ENCODE measurements at regions not wholly inside any gene's neighbourhood (a gene's known extent, or its start where the extent isn't known, plus 50 kb on each side); places are given as distances from the start of the nearest gene placed in this dataset.
"Not testable (repeated sequence)": the region's sequence is repeated elsewhere in the genome, so short reads cannot be mapped to it uniquely, and the experiment has no call there.

DNA sequence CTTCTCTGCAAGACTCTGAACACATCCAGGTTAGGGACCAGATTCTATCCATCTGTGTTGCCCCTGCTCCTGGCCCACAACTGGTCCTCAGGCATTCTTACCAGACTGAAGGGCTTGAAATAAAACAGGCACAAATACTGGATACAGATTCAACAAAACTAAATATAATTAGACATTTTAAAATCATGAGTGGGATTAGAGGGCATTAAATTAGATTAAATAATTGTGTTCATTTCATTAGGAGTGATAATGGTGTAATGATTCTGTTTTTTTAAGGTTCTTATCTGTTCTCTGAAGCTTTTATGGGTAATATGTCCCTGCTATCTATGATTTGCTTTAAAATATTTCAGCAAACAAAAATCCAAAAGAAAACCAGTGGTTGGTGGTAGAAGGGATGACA lies 226.5 kb downstream of the IRS1 start:
- no peak for DNase-seq

GRCh38 chr2:226564667-226565066 lies 235.0 kb downstream of the IRS1 start:
- DNase-seq: no peak

- DNase-seq: no peak
Observed at GRCh38 chr2:226561962-226562361, 237.7 kb downstream of the IRS1 start.

GRCh38 chr2:226560325-226560724 lies 239.3 kb downstream of the IRS1 start:
- no peak for DNase-seq

GRCh38 chr2:226559536-226559935 lies 240.1 kb downstream of the IRS1 start:
- DNase-seq: no peak

- no peak for DNase-seq
Observed at GRCh38 chr2:226558418-226558817, 241.2 kb downstream of the IRS1 start.

DNA sequence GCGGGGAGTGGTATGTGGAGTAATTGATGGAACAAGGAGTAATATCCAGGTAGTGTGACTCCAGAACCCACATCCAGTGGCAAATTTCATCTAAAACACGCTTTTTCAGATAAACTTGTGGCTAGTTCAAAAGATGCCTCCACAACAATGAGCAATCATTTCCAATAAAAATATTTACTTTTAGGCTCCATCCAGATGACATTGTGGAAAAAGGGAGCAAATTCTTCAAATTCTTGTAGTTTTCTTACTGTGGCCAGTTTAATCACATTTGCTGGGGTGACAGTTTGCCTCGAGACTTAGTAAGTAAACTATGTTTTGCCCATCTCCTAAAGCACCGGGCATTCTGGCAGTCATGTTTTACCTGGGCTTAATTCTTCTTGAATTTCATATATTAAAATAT lies 243.6 kb downstream of the IRS1 start:
- no peak for DNase-seq

- DNase-seq: no peak
Observed at GRCh38 chr2:226554701-226555100, 244.9 kb downstream of the IRS1 start.

DNA sequence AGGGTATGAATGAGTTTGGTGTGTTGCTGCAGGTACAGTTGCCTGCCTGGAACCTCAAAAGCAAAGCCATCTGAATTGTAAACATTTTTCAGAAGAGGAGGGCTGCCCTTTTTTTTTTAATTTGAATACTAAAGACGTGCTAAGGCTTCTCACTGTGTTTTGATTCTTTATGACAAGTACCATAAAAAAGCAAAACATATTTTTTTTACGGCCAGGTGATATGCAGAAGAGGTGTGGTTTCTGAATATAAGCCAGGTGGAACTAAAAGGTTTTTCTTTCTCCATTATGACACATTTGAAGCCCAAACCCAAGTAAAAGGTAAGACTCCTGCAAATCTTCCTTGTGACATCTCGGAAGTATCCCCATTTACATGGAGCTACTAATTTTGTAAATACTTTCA lies 246.3 kb downstream of the IRS1 start:
- no peak for DNase-seq

DNA sequence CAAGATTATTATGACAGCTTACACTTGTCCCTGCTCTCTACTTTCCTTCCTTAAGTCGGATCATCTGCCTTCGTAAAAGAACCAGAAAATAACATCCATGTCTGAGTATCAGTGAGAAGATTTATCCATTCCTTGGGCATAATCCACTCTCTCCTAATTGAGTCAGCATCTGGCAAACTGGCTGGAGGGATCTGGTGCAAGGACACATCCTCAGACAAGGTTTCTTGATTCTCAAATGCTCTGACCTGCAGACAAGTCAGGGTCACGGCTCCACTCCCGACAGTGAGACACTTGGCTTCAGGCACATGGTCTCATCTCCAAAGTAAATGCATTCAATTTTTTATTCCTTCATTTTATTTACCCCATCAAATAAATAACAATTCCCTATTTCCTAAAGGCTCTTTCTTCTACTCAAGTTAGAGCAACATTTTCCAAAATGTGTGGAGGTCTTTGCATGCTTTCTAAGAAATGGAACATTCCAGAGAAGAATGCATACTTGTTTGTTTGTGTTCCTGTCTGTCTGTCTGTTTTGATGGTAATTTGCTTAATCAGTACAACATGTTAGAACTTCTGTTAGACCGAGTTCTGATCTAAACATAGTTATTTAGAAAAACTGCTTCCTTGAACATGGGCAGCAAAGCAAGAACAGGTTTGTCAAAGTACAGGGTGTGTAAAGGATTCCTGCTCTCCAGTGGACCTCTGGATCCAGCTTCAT lies 246.9 kb downstream of the IRS1 start:
- no peak for DNase-seq

- no peak for DNase-seq
Observed at GRCh38 chr2:226551522-226552250, 247.9 kb downstream of the IRS1 start.

GRCh38 chr2:226550801-226551200 lies 248.8 kb downstream of the IRS1 start:
- DNase-seq: no peak

- peak; percentile 10 for DNase-seq
Observed at GRCh38 chr2:226548732-226549131, 250.9 kb downstream of the IRS1 start.

DNA sequence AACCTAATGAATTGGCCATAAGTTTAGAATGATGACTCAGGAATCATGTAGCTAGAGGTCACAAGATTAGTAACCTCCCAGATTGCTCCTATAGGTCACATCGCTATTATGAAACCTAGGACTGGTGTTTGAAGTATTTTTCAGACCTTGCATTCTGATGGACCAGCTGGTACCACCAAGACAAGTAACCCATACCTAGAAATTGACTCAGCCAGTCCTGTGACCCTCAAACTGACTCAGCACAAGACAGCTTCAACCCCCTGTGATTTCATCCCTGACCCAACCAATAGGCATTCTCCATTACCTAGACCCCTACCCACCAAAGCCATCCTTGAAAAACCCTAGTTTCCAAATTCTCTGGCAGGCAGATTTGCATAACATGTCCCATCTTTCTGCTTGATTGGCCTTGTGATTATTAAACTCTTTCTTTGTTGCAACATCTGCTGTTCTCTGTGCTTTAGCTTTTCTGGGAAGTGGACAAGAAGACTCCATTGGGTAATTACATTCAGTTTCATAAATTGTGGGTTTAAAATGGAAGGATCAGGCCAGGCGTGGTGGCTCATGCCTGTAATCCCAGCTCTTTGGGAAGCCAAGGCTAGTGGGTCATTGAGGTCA lies 254.9 kb downstream of the IRS1 start:
- no peak for DNase-seq

- no peak for DNase-seq
Observed at GRCh38 chr2:226540204-226540994, 259.2 kb downstream of the IRS1 start.

GRCh38 chr2:226536410-226536809 lies 263.2 kb downstream of the IRS1 start:
- no peak for DNase-seq

DNA sequence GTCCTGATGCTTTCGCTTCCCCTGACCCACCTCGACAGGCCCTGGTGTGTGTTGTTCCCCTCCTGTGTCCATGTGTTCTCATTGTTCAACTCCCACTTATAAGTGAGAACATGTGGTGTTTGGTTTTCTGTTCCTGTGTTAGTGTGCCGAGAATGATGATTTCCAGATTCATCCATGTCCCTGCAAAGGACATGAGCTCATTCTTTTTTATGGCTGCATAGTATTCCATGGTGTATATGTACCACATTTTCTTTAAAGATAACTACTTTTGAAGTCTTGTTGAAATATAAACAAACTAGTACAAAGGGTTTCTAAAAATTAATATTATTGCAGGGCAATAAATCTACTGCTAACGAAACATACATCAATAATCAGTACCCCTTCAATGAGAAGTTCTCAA lies 266.6 kb downstream of the IRS1 start:
- DNase-seq: not testable (repeated sequence)

- no peak for DNase-seq
Observed at GRCh38 chr2:226531061-226531810, 268.4 kb downstream of the IRS1 start.

- DNase-seq: no peak
Observed at GRCh38 chr2:226529556-226529955, 270.1 kb downstream of the IRS1 start.

- no peak for DNase-seq
Observed at GRCh38 chr2:226526716-226527115, 272.9 kb downstream of the IRS1 start.

DNA sequence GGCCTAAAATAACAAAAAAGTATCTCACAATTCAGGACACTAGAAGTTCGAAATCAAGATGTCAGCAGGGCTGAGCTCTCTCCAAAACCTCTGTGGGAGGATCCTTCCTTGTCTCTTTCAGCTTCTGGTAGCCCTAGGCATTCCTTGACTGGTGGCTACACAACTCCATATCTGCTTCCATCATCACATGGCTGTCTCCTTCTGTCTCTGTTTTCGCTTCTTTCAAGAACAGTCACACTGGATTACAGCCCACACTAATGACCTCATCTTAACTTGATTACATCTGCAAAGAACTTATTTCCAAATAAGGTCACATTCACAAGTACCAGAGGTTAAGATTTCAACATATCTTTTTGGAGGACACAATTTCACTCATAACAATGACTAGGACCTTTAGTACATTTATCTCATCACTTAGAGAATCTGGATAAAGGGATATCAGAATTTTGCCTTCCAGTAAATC lies 275.2 kb downstream of the IRS1 start:
- DNase-seq: no peak

DNA sequence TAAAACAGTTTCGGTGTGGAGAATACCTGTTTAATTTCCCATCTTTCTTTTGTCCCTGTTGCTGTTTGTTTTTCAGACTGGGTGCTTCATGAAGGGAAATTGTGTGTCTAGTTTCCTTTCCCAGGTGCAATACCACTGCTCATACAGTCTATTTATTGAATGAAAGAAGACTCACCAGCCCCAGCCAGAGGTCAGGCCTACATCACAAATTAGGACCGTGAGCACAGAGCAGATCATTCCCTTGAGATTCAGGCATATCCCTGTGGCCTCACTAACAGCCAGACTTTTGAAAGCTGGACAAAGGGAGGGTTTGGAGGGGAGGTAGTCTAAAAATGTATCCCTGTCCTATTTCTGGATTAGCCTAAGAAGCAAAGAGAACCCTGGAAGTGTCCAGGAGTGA lies 278.9 kb downstream of the IRS1 start:
- DNase-seq: no peak
